HG03378 (cell line): ENCODE measurements at regions not wholly inside any gene's neighbourhood (a gene's known extent, or its start where the extent isn't known, plus 50 kb on each side); places are given as distances from the start of the nearest gene placed in this dataset.

Source experiments
- ATAC-seq: cut with Tn5 transposase; IDR thresholded peaks from one replicate; pipeline ENCODE4 v1.9.1; 2021; ENCODE audit warnings: mild to moderate bottlenecking, moderate library complexity; ENCODE audit not compliant: unreplicated experiment

- ATAC-seq = no peak
Measured at GRCh38 chr6:28695715-28696114, 170.0 kb downstream of the GPX5 start.

- ATAC-seq = no peak
Measured at GRCh38 chr6:28696167-28696566, 170.5 kb downstream of the GPX5 start.

DNA sequence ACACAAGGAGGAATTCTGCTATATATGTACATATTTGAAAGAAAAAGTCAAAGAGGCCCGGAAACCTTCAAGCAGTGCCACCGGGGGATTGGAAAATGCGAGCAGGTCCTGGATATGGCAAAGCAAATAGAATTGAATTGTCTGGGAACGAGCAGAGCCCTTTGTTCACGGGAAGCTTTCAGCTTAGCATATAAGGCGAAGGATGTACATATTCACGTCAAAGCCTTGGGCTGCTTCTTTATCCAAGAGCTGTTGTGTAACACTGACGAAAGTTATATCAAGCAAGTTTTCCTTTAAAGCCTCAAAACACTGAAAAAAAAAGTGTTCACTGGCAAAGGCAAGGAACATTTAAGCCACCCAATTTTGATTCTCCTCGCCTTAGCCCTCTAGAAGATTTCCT lies 171.0 kb downstream of the GPX5 start:
- ATAC-seq = no peak

- ATAC-seq = no peak
Measured at GRCh38 chr6:28707387-28708282, 182.0 kb downstream of the GPX5 start.

- no peak for ATAC-seq
Measured at GRCh38 chr6:28709478-28710349, 184.0 kb downstream of the GPX5 start.

DNA sequence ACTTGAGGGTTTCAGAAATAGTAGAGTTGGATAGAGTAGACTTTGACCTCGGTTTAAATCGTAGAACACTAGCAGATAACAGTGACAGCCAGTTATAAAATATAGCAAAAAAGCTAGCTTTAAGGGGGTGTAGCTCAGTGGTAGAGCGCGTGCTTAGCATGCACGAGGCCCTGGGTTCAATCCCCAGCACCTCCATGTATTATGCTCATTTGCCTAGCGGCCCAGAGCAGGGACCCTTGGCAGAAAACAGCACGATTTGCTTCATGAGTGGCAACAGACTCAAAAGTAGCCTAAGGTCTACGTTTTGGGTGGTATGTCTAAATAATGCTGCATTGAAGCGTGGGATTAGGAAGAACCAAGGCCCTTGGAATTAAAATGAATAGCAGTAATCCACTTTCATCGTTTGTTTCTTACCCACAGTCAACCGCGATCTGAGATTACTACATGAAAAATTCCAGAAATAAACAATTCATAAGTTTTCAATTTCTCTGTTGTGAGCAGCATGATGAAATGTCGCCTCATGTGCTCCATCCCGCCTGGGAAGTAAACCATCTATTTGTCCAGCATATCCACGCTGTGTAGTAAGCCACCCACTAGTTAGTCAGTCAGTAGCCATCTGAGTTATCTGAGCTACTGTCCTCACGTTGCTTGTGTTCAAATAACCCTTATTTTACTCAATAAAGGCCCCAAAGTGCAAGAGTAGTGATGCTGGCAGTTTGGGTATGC lies 184.9 kb downstream of the GPX5 start:
- ATAC-seq = no peak

DNA sequence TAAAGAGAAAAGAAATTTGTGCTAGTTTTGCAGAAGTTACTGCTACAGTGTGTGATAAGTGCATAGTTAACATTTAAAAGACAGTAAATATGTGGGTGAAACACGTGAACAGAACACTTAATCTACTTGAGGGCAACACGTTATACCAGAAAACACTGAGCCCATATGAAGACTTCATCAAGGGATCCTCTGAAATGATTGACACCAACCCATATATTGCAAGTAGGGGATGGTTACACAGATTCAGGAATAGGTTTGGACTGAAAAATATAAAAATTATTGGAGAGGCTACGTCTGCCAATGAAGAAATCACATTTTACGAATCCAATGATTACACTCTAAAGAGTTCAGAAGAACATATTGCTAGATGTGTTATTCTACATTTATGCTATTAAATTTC lies 185.6 kb downstream of the GPX5 start:
- ATAC-seq = no peak

GRCh38 chr6:28711788-28712341 lies 186.2 kb downstream of the GPX5 start:
- no peak for ATAC-seq

GRCh38 chr6:28712982-28713381 lies 187.3 kb downstream of the GPX5 start:
- no peak for ATAC-seq

GRCh38 chr6:28719275-28719940 lies 193.7 kb downstream of the GPX5 start:
- no peak for ATAC-seq

DNA sequence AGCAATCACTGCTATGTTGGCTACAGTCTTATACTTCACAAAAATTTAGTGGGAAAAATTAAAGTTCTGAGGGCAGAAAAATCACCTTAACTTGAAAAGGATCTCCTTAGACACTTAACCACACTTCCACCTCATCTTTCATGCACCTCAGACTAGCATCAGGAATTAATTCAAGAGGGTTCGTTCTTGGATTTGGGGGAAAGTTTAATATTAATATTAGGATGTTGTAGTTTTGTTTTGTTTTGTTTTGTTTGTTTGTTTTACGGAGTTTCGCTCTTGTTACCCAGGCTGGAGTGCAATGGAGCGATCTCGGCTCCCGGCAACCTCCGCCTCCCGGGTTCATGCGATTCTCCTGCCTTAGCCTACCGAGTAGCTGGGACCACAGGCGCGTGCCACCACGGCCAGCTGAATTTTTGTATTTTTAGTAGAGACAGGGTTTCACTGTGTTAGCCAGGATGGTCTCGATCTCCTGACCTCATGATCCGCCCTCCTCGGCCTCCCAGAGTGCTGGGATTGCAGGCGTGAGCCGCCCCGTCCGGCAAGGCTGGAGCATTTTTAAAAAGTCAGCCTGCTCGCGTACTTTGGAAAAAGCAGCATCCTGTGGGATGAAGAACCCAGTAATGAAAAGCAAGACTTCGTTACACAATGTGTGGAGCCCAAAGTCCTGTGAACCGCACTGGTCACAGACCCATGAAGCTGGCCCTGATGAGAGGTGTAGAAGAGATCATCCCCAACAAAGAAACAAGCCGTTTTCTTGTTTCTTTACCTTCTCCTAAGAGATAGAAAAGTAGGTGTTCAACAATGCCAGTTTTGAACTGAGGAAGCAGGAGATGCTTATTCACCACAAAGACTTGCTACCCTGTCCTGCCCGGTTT lies 194.9 kb downstream of the GPX5 start:
- no peak for ATAC-seq

DNA sequence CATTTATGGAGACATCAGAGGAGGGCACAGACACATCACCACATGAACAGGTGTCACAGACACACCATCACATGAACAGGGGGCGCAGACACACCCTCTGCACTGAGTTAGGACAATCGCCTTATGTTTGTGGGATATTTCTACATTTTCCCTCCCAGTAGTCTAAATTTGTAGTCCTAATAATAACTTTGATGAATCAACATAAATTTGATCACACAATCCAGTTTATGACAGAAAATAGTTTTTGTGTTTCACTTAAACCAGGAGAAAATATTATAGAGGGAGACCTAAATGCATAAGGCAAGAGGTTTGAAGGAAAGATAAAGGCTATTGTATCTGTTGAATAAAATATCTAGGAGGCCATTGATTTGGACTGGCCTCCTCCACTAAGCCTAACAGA lies 195.7 kb downstream of the GPX5 start:
- ATAC-seq = no peak

DNA sequence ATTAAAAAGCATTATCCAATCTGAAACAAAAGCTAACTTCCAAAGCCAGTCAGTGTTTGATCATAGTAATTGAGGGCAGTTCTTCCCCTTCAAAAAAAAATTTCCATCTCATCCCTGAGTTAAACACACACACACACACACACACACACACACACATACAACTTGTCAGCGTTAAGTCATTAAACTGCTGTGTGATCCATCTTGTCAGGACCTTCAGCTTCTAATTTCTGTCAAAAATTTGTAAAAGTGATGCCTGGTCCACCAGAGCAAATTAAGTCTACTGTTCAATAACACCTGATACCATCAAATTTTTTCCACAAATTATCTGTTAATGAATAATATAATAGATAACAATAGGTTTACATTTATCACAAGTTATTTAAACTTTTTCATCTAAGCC lies 198.7 kb downstream of the GPX5 start:
- ATAC-seq = no peak

- no peak for ATAC-seq
Measured at GRCh38 chr6:28725274-28725809, 198.4 kb downstream of the TRIM27 start.

- ATAC-seq = no peak
Measured at GRCh38 chr6:28725890-28726348, 197.9 kb downstream of the TRIM27 start.

- no peak for ATAC-seq
Measured at GRCh38 chr6:28726569-28727309, 197.0 kb downstream of the TRIM27 start.

DNA sequence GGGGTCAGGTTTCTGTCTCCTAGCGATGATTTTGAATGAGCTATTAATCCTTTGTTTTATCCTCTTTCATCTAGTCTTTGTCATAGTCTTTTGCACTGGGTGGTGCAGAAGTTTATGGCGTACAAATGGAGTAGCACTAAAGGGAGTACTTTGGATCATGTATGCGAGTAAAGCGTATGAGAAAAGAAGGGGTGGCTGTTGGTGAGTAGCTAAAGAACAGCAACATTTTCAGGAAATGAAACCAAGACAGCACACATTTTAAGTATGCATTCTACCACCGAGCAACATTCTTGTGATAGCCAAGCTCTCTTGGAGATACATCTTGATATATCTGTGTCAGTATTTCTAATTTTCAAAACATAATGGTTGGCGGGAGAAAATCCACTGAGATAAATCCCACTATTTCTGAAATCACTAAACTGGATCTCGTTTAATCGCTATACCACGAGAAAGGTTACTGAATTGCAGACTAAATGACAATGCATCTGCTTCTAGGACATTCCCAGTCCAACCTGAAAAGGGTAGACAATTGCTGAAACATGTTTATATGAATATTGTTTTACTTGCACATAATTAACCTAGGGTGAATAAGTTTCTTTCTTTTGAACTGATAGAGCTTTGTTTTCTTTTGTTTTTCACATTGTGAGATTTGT lies 196.1 kb downstream of the TRIM27 start:
- ATAC-seq = no peak
